Hepatocyte (in vitro differentiated cells): ENCODE measurements at regions not wholly inside any gene's neighbourhood (a gene's known extent, or its start where the extent isn't known, plus 50 kb on each side); places are given as distances from the start of the nearest gene placed in this dataset.
"Not testable (repeated sequence)": the region's sequence is repeated elsewhere in the genome, so short reads cannot be mapped to it uniquely, and the experiment has no call there.

Experiments used
- CTCF ChIP-seq: fragments of 200-600 bp; sonication (generic); IDR thresholded peaks from 2 replicates; pipeline ENCODE4 v1.5.1; 2016; ENCODE audit warnings: antibody characterized with exemption, mild to moderate bottlenecking; ENCODE audit not compliant: poor library complexity
- EZH2 ChIP-seq: fragments of 200-600 bp; sonication (generic); IDR thresholded peaks from 2 replicates; pipeline ENCODE4 v1.6.1; 2016; ENCODE audit warnings: antibody characterized with exemption, mild to moderate bottlenecking, borderline replicate concordance

GRCh38 chr3:65252914-65253313 lies 565.1 kb upstream of the ADAMTS9 start:
- not testable (repeated sequence) for TF ChIP-seq CTCF, EZH2
